ENCODE measurements at regions not wholly inside any gene's neighbourhood (a gene's known extent, or its start where the extent isn't known, plus 50 kb on each side); places are given as distances from the start of the nearest gene placed in this dataset.

DNA sequence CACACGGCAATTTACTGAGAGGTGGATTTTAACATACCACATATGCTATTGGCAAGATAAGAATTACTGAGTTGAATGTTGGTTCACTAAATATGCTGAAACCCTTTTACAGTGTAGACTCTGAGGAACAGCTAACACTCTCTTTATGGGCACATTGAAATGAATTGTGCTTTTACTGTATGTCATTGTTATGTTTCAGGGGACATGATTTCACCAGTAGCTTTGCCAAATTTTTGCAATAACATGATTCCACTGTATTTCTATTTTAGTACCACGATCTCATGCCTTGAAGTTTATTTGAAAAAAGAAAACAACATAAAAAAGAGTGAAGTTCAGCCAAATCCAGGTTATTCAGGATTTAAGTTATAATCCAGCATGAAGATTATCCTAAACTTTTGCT lies 188.5 kb downstream of the HLX start:
- intact Hi-C loops (cut with micrococcal nuclease; ENCODE audit: unreplicated experiment), result loop anchor here (2.0 kb wide), 2 partner anchors 135 to 189 kb away; partner anchors contain the start of gene HLX
- H3K79me2 ChIP-seq (ENCODE audit: control insufficient read depth, insufficient read depth, low read length), result no peaks in the 10 kb centered on the region
- no peak overlapping the region for H3K9ac ChIP-seq (ENCODE audit: control insufficient read depth, insufficient read depth, low read length)
- DNase-seq (ENCODE audit: low read depth, low spot score) (no peak), ATAC-seq (no peak), FAIRE-seq (no peak)
- H3K27me3 ChIP-seq (replicated peaks in 1 of 2; ENCODE audit: control insufficient read depth in 2 of 2, insufficient read depth in 2 of 2, low read length in 1 of 2), result no peaks in the 10 kb centered on the region
- in situ Hi-C loops (cut with MboI), result no loop called here
- H3K9me3 ChIP-seq (replicated peaks; ENCODE audit: control insufficient read depth, insufficient read depth, low read length), result peaks cover 3% of the 10 kb centered on the region; the same call in 2 of the 3 replicates
- H3K36me3 ChIP-seq (ENCODE audit: control insufficient read depth in 2 of 2, insufficient read depth in 2 of 2, low read length in 1 of 2), result no peaks in the 10 kb centered on the region; a peak in 1 of 4 replicates
- ChIA-PET POLR2A (interaction anchor here (2.0 to 2.2 kb wide), 2 partner anchors 20 to 22 kb away, joined by 5 to 10 read pairs; no protein-coding TSS in a partner anchor), SMC1A (ENCODE audit: uncharacterized antibody, unreplicated experiment) (interaction anchor here (1.4 to 2.7 kb wide), 3 partner anchors 16 to 89 kb away, joined by 4 to 15 read pairs (median 9); no protein-coding TSS in a partner anchor), CTCF (interaction anchor here (3.7 kb wide), 1 partner anchor 21 kb away, joined by 16 read pairs; no protein-coding TSS in a partner anchor), RAD21 (ENCODE audit: unreplicated experiment) (interaction anchor here (0.8 to 3.9 kb wide), 2 partner anchors 21 to 86 kb away, joined by 3 to 44 read pairs; no protein-coding TSS in a partner anchor)
- no peak overlapping the region for H3K4me3 ChIP-seq
- 74% methylated on average over 2 of the region's 2 CpGs for WGBS (ENCODE audit: insufficient coverage, insufficient replicate concordance, low lambda C conversion rate, missing lambda C conversion rate)
- BruUV-seq (replicated peaks), result no TSS peak
- peaks cover 30% of the 10 kb centered on the region for H3K4me1 ChIP-seq (ENCODE audit: control insufficient read depth, insufficient read depth, low read length)
- no peaks in the 10 kb centered on the region for H4K20me1 ChIP-seq (ENCODE audit: control insufficient read depth, insufficient read depth)
- H3K4me2 ChIP-seq (ENCODE audit: control insufficient read depth, insufficient read depth), result no peak overlapping the region
- TF ChIP-seq RAD51 (IDR thresholded peaks at IDR 0.05), result no peak
- TF ChIP-seq ZNF24 (IDR thresholded peaks at IDR 0.05), result no peak
- TF ChIP-seq CHD1 (IDR thresholded peaks at IDR 0.05; ENCODE audit: low read depth, low read length), result no peak
- no peak for TF ChIP-seq ZNF274 (IDR thresholded peaks at IDR 0.05; ENCODE audit: insufficient read depth, insufficient read length)
- TF ChIP-seq KDM1A (IDR thresholded peaks at IDR 0.05; ENCODE audit: borderline replicate concordance), result no peak
- TF ChIP-seq JUND (IDR thresholded peaks at IDR 0.05; ENCODE audit: low read depth, low read length), result no peak
- TF ChIP-seq RELA (IDR thresholded peaks at IDR 0.05; ENCODE audit: borderline replicate concordance, partially characterized antibody), result no peak
- TF ChIP-seq, protein P1, sequence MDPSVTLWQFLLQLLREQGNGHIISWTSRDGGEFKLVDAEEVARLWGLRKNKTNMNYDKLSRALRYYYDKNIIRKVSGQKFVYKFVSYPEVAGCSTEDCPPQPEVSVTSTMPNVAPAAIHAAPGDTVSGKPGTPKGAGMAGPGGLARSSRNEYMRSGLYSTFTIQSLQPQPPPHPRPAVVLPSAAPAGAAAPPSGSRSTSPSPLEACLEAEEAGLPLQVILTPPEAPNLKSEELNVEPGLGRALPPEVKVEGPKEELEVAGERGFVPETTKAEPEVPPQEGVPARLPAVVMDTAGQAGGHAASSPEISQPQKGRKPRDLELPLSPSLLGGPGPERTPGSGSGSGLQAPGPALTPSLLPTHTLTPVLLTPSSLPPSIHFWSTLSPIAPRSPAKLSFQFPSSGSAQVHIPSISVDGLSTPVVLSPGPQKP (IDR thresholded peaks at IDR 0.05; ENCODE audit: low read depth, low read length), result no peak
- no peak for TF ChIP-seq MTA2 (IDR thresholded peaks at IDR 0.05; ENCODE audit: low read depth)
- no peak for TF ChIP-seq SMARCA5 (IDR thresholded peaks at IDR 0.05)
- TF ChIP-seq ZZZ3 (IDR thresholded peaks at IDR 0.05; ENCODE audit: control insufficient read depth, insufficient read length, low read depth), result no peak
- TF ChIP-seq POLR2AphosphoS2 (IDR thresholded peaks at IDR 0.05; ENCODE audit: low read depth, low read length), result no peak
- TF ChIP-seq, protein P2, sequence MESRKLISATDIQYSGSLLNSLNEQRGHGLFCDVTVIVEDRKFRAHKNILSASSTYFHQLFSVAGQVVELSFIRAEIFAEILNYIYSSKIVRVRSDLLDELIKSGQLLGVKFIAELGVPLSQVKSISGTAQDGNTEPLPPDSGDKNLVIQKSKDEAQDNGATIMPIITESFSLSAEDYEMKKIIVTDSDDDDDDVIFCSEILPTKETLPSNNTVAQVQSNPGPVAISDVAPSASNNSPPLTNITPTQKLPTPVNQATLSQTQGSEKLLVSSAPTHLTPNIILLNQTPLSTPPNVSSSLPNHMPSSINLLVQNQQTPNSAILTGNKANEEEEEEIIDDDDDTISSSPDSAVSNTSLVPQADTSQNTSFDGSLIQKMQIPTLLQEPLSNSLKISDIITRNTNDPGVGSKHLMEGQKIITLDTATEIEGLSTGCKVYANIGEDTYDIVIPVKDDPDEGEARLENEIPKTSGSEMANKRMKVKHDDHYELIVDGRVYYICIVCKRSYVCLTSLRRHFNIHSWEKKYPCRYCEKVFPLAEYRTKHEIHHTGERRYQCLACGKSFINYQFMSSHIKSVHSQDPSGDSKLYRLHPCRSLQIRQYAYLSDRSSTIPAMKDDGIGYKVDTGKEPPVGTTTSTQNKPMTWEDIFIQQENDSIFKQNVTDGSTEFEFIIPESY (IDR thresholded peaks at IDR 0.05), result no peak
- TF ChIP-seq, protein P3, sequence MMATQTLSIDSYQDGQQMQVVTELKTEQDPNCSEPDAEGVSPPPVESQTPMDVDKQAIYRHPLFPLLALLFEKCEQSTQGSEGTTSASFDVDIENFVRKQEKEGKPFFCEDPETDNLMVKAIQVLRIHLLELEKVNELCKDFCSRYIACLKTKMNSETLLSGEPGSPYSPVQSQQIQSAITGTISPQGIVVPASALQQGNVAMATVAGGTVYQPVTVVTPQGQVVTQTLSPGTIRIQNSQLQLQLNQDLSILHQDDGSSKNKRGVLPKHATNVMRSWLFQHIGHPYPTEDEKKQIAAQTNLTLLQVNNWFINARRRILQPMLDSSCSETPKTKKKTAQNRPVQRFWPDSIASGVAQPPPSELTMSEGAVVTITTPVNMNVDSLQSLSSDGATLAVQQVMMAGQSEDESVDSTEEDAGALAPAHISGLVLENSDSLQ (IDR thresholded peaks at IDR 0.05), result no peak
- TF ChIP-seq NFYA (IDR thresholded peaks at IDR 0.05; ENCODE audit: borderline replicate concordance, low read depth, low read length), result no peak
- H3K27ac ChIP-seq (ENCODE audit: control insufficient read depth, insufficient read depth), result no peak overlapping the region
- no peak overlapping the region for H2AFZ ChIP-seq (ENCODE audit: control insufficient read depth, low read depth, low read length)
